ENCODE measurements at regions not wholly inside any gene's neighbourhood (a gene's known extent, or its start where the extent isn't known, plus 50 kb on each side); places are given as distances from the start of the nearest gene placed in this dataset.

DNA sequence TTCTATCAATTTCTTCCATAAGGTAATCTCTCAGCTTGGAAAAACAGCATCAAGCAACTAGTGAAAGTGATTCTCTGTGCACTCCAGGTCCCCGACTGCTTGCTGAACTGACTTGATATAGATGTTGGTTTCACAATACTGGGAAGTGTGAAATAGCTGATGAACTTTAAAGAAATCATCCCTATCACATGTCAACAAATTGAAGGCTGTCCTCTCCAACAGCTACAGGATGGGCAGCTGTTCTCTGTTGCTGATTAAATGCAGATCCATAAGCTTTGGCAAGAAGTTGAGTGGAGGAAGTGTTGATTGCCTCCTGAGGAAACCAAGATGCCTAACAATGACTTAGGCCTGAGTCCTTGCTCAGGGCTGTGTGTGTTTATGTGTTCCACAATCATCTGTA, 130.4 kb upstream of the GDF10 start:
- DNase-seq, result no peak

DNA sequence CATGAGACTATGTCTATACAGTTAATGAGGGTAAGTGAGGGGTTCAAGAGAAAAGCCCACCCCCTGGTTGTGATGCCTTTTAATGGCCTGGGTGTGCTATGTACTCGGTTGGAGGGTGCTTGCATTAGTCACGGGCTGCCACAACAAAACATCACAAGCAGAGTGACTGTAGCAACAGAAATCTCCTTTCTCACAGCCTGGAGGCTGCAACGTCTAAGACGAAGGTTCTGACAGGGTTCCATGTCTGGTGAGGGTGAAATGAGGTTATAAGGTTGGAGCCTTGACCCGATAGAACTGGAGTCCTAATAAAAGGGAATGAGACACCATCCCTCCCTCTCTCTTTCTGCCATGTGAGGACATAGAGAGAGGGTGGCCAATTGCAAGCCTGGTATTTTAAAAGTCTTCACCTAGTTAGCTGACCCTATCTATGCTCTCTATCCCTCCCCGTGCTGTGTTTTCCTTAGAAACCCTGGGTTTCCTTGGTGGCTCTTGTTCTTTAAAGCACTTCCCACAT, 126.0 kb upstream of the GDF10 start:
- DNase-seq, result no peak

- DNase-seq, result no peak
Observed at GRCh38 chr10:47175181-47176123, 124.5 kb upstream of the GDF10 start.

- no peak for DNase-seq
Observed at GRCh38 chr10:47176206-47176902, 123.6 kb upstream of the GDF10 start.

DNA sequence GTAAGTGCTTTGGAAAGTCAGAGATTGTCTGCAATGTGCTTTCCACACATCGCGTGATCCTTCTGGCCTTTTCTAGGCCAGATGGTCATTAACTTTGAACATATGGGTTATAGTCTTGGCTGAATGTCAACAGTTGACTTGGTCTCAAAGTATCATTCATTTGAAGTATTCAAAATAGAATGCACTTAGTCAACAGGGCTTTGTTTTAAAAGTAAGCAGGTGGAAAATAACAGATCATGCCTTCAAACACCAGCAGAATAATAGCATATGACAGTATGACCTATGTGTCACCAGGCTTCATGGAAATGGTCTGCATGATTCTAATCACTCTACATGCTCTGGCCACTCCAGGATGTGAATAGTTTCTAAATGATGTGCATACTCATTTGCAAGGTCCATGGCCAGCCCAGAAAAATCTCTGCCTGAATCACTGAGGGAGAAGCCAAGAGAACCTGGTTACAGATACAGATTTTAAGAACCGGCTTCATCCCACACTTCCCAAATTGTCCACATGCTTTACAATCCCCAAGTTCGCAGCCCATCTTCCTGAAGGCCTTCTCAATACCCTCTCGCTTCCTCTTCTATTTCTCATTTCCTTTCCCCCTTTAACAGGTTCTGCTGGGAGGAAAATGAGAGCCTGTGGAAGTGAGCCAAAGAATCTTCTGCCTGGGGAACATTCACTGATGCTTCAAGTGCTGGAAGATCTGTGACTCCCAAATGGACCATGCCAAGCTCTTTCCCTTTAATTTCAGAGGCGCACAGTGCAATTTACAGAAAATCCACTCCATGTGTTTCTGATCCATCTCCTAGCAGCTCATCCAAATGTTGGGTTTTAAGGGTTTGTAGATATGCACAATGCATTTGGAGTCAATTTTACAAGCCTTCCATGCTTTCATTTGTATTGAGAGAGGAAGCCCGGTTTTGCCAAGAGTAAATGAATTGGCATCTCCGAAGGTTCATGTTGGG, 122.8 kb upstream of the GDF10 start:
- DNase-seq, result no peak

DNA sequence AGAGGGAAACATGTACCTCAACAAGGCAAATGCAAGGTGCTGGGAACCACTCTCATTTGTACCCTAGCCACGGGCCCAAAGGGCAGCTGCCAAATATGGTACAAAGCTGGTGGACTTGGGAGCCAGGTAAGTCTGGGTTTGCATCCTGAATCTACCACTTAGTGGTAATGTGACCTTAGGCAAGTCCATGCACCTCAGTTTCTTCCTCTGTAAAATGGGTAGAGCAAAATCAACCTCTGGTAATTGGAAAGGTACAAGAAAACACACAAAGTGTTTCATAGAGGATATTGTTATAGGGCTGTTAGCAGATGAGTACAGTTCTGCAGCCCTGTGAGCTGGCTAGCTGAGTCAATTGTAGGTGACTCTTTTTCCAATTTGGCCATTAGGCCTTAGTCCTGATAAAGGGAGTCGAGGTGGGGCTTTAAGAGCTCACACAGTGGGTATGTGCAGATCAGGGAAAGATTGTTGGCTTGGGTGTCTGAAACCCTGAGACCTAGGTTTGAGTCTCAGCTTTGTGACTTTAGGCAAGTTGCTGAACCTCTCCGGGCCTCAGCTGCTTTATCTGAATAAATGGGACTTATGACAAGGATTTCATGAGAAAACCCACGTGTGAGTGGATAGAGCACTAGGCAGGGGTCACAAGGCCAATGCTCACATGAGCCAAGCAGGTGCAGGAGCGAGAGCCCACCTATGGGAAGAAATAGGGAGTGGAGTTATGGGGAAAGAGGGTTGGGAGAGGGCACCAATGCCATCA, 121.3 kb upstream of the GDF10 start:
- no peak for DNase-seq

- DNase-seq, result no peak
Observed at GRCh38 chr10:47179291-47179647, 120.7 kb upstream of the GDF10 start.

DNA sequence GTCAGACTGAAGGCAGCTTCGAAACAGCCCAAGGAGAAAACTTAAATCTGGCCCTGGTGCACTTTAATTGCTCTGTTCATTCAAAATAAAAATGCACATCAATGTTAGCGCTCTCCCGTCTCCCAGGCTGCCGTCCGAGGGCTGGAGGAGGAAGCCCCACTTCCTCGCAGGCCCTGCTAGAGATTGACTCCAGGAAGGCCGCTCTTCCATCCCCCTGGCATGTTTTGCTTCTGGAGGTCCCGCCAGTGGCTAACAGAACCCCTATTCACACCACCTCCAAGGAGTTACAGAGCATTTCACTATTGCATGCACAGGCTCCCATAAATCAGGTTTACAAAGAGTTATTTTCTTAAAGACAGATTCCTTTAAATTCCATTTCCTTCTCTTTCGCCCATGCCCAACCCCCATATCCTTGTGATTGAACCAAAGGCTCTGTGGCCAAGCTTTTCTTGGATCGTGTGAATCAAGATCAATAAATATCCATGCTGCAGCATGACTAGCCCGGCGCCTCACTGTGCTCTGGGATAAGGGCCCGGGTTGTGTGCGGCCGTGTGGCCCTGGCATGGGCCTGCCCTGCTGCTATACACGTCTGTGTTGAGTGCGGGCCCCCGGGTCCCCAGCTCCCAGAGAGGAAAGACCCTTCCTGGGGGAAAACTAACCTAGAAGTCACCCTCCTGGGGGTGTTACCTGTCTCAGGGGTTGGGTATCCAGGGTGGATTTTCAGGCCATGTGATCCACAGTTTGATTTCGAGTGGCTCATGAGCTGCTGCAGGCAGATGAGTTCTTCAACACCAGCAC, 118.7 kb upstream of the GDF10 start:
- DNase-seq, result no peak

DNA sequence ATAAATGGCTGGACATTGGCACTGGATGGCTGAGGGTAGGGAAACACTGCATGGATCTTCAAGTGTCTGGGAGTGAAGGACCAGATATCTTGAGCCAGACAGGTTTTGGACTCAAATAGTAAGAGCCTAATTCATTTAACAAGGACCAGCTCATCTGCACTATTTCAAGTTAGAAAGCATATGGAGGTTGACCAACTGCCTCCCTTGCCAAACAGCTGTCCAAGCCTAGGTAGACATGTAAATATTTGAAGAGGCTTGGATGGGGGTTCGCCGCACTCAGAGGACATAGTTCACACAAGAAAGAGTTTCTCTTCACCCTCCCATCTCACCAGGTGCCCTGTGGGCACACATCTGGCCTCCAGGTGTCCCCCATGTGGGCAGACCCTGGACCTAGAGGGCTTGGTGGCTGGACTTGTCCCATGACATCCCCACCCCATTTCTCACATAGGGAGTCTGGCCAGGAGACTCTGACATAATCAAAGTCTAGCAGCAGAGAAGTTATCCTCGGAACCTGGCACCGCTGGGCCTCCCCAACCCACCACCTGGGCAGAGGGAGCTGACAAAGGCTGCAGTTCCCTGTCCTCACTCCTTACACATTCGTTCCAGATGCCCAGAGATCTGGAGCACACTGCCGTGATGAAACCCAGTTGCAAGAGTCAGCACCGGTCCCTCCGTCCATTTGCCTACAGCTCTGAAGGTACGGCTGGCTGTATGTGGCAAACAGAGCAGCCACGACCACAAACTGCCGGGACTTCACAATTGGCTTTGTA, 116.9 kb upstream of the GDF10 start:
- no peak for DNase-seq

DNA sequence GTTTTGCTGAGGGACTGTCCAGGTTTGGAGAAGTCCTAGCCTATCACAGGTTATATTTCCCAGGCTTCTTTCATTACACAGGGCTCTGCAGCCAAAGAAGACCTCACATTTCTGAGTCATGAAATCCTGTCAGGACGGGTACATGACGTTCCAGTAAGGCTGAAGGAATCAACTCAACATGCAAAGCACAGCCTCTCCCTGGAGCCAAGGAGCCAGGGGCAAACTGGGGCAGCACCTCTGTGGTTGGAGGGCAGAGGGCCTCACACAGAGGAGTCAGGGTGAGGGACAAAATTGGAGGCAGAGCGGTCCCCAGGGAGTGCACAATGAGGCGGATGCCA, 116.3 kb upstream of the GDF10 start:
- no peak for DNase-seq

DNA sequence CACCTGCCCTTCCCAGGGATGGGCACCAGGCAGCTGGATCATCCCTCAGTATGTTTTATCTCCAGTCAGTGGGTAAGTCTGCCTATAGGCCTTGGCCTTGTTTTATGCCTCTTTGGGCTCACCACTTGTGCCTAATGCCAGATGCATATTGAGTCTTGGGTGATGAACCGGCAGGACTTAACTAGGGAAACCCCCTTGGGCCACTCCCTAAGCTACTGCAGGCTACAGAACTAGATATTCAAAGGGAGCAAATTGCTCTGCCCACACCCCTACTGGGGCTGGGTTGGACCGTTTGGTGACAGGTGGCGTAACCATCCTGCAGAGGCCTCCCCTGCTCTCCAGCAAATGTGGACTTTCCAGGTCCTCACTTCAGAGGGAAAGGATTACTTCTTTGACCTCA, 115.7 kb upstream of the GDF10 start:
- no peak for DNase-seq

DNA sequence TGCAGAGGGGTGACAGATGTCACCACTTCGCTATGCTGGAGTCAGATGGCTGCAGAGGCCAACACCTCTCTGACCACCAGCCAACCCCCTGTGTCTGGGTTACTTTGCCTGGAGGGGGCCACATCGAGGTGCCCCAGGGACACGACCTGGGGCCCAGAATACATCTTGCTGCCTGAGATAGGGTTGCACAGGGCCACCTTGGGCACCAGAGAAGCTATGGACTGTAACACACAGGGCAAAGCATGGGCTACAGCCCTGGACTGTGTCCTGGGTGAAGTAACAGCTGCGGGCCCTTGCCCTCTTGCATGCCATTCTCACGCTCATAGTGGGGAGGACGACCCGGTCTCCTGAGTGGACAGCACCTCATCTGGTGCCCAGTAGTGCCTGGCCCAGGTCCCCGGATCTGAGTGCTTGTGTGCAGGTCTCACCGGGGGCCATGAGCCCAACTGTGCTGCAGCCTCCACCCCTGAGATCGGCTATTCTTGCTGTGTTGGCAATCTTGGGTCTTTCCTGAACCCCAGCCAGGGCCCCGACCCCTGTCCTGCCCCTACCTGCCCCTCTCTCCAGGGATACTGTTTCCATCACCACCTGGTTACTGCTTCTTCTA, 115.2 kb upstream of the GDF10 start:
- DNase-seq, result no peak

- no peak for DNase-seq
Observed at GRCh38 chr10:47186941-47187340, 113.1 kb upstream of the GDF10 start.

DNA sequence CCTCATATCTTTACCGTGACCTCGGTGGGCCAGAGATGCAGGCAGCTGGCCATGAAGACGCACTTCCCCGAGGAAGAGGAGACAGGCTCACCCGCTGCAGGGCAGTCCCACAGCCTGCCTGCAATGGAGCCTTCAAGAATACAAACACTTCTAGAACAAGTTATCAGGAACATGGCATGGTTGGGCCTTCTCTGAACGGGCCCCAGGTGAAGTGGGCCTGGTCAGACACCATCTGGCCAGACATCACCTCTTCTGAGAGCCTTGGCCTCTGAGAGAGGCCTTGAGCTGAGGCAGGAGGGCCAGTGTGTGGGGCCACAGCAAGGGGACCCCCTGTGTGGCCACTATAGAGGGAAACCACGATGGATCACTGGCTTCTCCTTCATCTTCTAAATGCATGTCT, 112.4 kb upstream of the GDF10 start:
- no peak for DNase-seq

GRCh38 chr10:47188156-47188555, 111.8 kb upstream of the GDF10 start:
- no peak for DNase-seq

DNA sequence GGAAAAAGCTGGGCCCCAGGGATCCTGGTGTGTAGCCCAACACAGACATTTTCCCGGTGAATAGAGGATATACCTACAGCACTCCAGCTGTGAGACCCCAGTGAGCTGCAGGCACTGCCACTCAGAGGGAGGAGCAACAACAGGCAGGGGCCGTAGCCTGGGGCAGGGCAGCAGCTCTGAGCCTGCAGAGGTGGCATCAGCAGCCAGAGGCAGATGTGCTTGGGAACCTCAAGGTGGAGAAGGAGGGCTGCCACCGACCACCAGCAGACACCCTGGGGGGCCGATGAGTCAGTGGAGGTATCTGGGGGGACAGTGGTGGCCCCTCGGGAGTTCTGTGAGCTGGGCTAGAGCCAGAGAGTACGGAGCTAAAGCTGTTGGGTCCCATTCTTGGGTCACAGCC, 110.2 kb upstream of the GDF10 start:
- DNase-seq, result no peak

- no peak for DNase-seq
Observed at GRCh38 chr10:47190301-47190700, 109.7 kb upstream of the GDF10 start.

GRCh38 chr10:47190802-47191450, 109.1 kb upstream of the GDF10 start:
- no peak for DNase-seq

GRCh38 chr10:47192273-47192672, 107.7 kb upstream of the GDF10 start:
- DNase-seq, result no peak

- no peak for DNase-seq
Observed at GRCh38 chr10:47193666-47194065, 106.3 kb upstream of the GDF10 start.
